PC-9 (cell line): ENCODE measurements at regions not wholly inside any gene's neighbourhood (a gene's known extent, or its start where the extent isn't known, plus 50 kb on each side); places are given as distances from the start of the nearest gene placed in this dataset.

Source experiments
- BruUV-seq: library from RNA; stranded (reverse); fragments of 400-500 nt; replicated peaks from 2 replicates; lab custom pipeline; 2021; lab: Mats Ljungman, UMichigan
- CTCF ChIA-PET: fragments of 300-600 bp; sonication (Branson Sonifier 250); formaldehyde crosslinking; loops from one replicate; lab custom pipeline; 2022; ENCODE audit warnings: antibody characterized with exemption; lab: Charles Lee
- POLR2A ChIA-PET: fragments of 300-600 bp; sonication (Branson Sonifier 250); formaldehyde crosslinking; loops from one replicate; lab custom pipeline; 2022; ENCODE audit warnings: antibody characterized with exemption; ENCODE audit not compliant: unreplicated experiment; lab: Charles Lee
- DNase-seq, 2 experiments: peaks; one replicate each; pipeline versions ENCODE4 v3.0.0 to v3.0.0-alpha.2; 2015 to 2022; ENCODE audit warnings: mixed read lengths in 1 of 2
- H2AFZ ChIP-seq: fragments of 200-600 bp; sonication (generic); 2 replicates; pipeline ENCODE4 v1.8.1; 2017; ENCODE audit warnings: antibody characterized with exemption
- H3F3A ChIP-seq: fragments of 200-600 bp; sonication (generic); 2 replicates; pipeline ENCODE4 v1.8.1; 2017; ENCODE audit warnings: antibody characterized with exemption, mild to moderate bottlenecking, low read depth; ENCODE audit not compliant: insufficient read depth
- H3K27ac ChIP-seq: fragments of 200-600 bp; sonication (generic); 2 replicates; pipeline ENCODE4 v1.6.1; 2016; ENCODE audit warnings: mixed run types
- H3K27me3 ChIP-seq: fragments of 200-600 bp; sonication (generic); 2 replicates; pipeline ENCODE4 v1.6.1; 2016; ENCODE audit warnings: low read depth, mixed run types; ENCODE audit not compliant: insufficient read depth
- H3K36me3 ChIP-seq: fragments of 200-600 bp; sonication (generic); 2 replicates; pipeline ENCODE4 v1.6.1; 2016; ENCODE audit warnings: low read depth, mixed run types
- H3K4me1 ChIP-seq: fragments of 200-600 bp; sonication (generic); replicated peaks from 2 replicates; pipeline ENCODE4 v1.6.1; 2016; ENCODE audit warnings: mixed run types; ENCODE audit not compliant: insufficient read depth
- H3K4me2 ChIP-seq: fragments of 200-600 bp; sonication (generic); 2 replicates; pipeline ENCODE4 v1.6.1; 2017; ENCODE audit warnings: mixed run types
- H3K4me3 ChIP-seq: fragments of 200-600 bp; sonication (generic); 2 replicates; pipeline ENCODE4 v1.6.1; 2016; ENCODE audit warnings: mixed run types
- H3K79me2 ChIP-seq: fragments of 200-600 bp; sonication (generic); 2 replicates; pipeline ENCODE4 v1.6.1; 2017; ENCODE audit warnings: low read depth, mixed run types
- H3K9me2 ChIP-seq: fragments of 200-600 bp; sonication (generic); 2 replicates; pipeline ENCODE4 v1.8.1; 2017; ENCODE audit warnings: mild to moderate bottlenecking; ENCODE audit not compliant: insufficient read depth
- H3K9me3 ChIP-seq: fragments of 200-600 bp; sonication (generic); 2 replicates; pipeline ENCODE4 v1.8.1; 2016; ENCODE audit warnings: low read depth; ENCODE audit not compliant: insufficient read depth
- H4K20me1 ChIP-seq: fragments of 200-600 bp; sonication (generic); 2 replicates; pipeline ENCODE4 v1.8.1; 2017; ENCODE audit not compliant: insufficient read depth
- CTCF ChIP-seq: fragments of 200-600 bp; sonication (generic); conservative IDR thresholded peaks from 2 replicates; pipeline ENCODE4 v1.6.1; 2017; ENCODE audit warnings: mixed run types, antibody characterized with exemption, mild to moderate bottlenecking, moderate library complexity
- EZH2 ChIP-seq: fragments of 200-600 bp; sonication (generic); IDR thresholded peaks from 2 replicates; pipeline ENCODE4 v1.8.0; 2017; ENCODE audit warnings: antibody characterized with exemption, low read depth
- intact Hi-C: fragments of 100-400 bp; cut with micrococcal nuclease; formaldehyde crosslinking; loops from one replicate; pipeline ENCODE4 v1.10.0; 2022; ENCODE audit not compliant: unreplicated experiment

- Histone ChIP-seq H3K79me2 (no peaks in the 10 kb centered on the region), H4K20me1 (no peaks in the 10 kb centered on the region), H3K9me2 (no peaks in the 10 kb centered on the region), H3K4me1 (no peaks in the 10 kb centered on the region), H3K27ac (no peak overlapping the region), H3K4me3 (no peak overlapping the region), H3F3A (no peaks in the 10 kb centered on the region), H2AFZ (no peak overlapping the region), H3K4me2 (no peak overlapping the region), H3K9me3 (no peaks in the 10 kb centered on the region), H3K36me3 (no peaks in the 10 kb centered on the region), H3K27me3 (peaks cover 80% of the 10 kb centered on the region)
- no peak for DNase-seq
- TF ChIP-seq EZH2 (no peak), CTCF (no peak)
- ChIA-PET POLR2A (no interaction called here), CTCF (no interaction called here)
- no TSS peak for BruUV-seq
- intact Hi-C loops: no loop called here
Observed at GRCh38 chr15:93144463-93145236, 55.6 kb upstream of the RGMA start.

- CTCF ChIA-PET: no interaction called here
Observed at GRCh38 chr15:93143186-93143585, 54.2 kb upstream of the RGMA start.

GRCh38 chr15:93141371-93141794, 52.4 kb upstream of the RGMA start:
- DNase-seq: no peak
- Histone ChIP-seq H3K4me3 (no peak overlapping the region), H3F3A (no peaks in the 10 kb centered on the region), H3K27me3 (peaks cover 93% of the 10 kb centered on the region), H4K20me1 (no peaks in the 10 kb centered on the region), H3K4me2 (no peak overlapping the region), H3K79me2 (no peaks in the 10 kb centered on the region), H3K4me1 (no peaks in the 10 kb centered on the region), H2AFZ (no peak overlapping the region), H3K9me3 (no peaks in the 10 kb centered on the region), H3K36me3 (no peaks in the 10 kb centered on the region), H3K9me2 (no peaks in the 10 kb centered on the region), H3K27ac (no peak overlapping the region)
- CTCF ChIA-PET: no interaction called here
- intact Hi-C loops: no loop called here
- TF ChIP-seq CTCF (no peak), EZH2 (no peak)
- POLR2A ChIA-PET: no interaction called here
- no TSS peak for BruUV-seq

More at GRCh38 chr15:93143186-93143585, 54.2 kb upstream of the RGMA start:
- no peak overlapping the region for H2AFZ ChIP-seq
- H3K27me3 ChIP-seq: peaks cover 84% of the 10 kb centered on the region
- no peak overlapping the region for H3K27ac ChIP-seq
- H3K4me1 ChIP-seq: no peaks in the 10 kb centered on the region
- no peak for DNase-seq
- no peaks in the 10 kb centered on the region for H3K36me3 ChIP-seq
- POLR2A ChIA-PET: no interaction called here
- no peaks in the 10 kb centered on the region for H3K79me2 ChIP-seq
- intact Hi-C loops: no loop called here
- no peaks in the 10 kb centered on the region for H3K9me2 ChIP-seq
- no peak overlapping the region for H3K4me3 ChIP-seq
- TF ChIP-seq CTCF (no peak), EZH2 (no peak)
- BruUV-seq: no TSS peak
- H4K20me1 ChIP-seq: no peaks in the 10 kb centered on the region
- H3K4me2 ChIP-seq: no peak overlapping the region
- H3K9me3 ChIP-seq: no peaks in the 10 kb centered on the region
- no peaks in the 10 kb centered on the region for H3F3A ChIP-seq
